ENCODE measurements at regions not wholly inside any gene's neighbourhood (a gene's known extent, or its start where the extent isn't known, plus 50 kb on each side); places are given as distances from the start of the nearest gene placed in this dataset.
"Not testable (repeated sequence)": the region's sequence is repeated elsewhere in the genome, so short reads cannot be mapped to it uniquely, and the experiment has no call there.

GRCh38 chr13:99733346-99733745 is 232.1 kb downstream of the TM9SF2 start:
- DNase-seq: no peak

DNA sequence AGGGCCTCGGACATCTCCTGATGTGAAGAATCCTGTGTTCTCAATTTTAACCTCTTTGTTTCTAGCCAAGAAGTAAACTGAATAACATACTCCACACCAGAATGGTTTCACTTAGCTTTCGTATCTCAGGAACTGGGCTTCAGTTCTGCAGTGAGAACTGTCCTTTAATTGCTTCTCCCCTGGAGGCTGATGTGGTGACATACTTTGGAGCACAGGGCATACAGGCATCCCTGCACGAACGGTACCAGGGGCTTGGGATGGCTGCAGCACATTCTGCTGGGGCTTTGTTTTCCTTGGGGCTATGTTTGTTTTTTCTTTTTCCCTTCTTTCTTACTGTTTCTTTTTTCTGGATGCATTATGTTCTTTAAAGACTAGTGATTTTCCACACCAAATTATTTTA is 230.5 kb downstream of the TM9SF2 start:
- DNase-seq: no peak

GRCh38 chr13:99730403-99730802 is 229.1 kb downstream of the TM9SF2 start:
- no peak for DNase-seq

- no peak for DNase-seq
Measured at GRCh38 chr13:99729745-99730144, 228.5 kb downstream of the TM9SF2 start.

- not testable (repeated sequence) for DNase-seq
Measured at GRCh38 chr13:99727651-99728050, 226.4 kb downstream of the TM9SF2 start.

DNA sequence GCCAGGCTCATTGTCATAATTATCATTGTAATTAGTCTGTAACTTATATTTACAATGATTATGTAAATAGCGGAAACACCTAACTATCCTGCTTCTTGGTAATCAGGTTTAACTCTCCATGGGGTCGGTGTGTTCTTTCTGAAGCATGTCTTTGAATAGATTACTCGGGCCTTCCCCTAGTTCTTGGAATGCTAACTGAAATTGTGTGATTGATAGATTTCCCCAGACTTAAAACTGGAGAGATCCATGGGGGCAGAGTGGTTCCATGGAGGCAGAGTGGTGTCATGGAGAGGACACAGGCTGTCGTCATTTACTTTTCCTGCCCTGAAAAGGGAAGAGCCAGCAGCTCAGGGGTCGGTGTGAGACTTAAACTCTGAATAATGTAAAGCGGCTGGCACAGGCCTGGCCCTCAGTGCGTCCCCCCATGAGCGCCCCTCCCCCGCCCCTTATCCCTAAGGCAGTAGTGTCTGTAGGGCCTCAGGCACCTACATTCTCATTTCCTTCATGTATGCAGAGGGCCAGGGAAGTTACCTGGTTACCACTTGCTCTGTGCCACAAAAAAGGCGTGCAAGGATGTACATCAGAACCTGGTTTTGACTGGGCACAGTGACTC is 225.1 kb downstream of the TM9SF2 start:
- DNase-seq: no peak

DNA sequence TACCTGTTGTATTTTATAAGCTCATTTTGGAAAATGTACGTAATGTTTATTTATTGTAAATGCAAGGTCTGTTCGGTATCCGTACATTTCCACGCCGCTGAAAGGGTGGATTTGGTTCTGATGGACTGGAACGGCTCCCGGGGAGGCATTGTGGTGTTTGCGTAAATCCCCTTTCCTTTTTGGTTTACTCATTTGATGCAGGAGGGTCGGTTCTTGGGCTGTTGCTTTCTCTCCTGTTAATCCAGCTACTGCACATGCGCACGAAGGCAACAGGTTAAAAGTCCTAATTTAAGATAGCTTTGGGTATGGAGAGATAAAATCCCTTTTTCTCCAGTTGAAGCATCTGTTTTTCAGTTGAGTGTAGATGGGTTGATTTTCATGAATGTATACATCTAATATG is 224.4 kb downstream of the TM9SF2 start:
- DNase-seq: no peak

- no peak for DNase-seq
Measured at GRCh38 chr13:99724633-99725517, 223.6 kb downstream of the TM9SF2 start.

GRCh38 chr13:99723878-99724277 is 222.6 kb downstream of the TM9SF2 start:
- DNase-seq: no peak

DNA sequence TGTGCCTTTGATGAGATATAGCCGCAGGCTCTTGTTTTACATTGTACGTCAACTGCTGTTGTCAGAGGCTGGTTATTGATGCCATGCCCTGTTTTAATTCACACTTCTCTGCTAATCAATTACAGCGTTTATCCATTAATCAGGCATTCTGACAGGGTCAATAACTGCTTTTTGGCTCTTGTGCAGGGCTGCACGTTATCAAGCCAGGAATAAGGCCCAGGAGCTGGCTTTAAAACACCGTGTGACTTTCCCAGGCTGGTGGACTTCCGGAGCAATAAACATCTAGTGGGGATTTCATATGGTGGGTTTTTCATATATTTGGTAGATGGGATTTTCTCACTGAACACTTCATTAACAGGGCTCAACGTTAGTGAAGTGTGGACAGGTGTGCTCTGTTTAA is 221.7 kb downstream of the TM9SF2 start:
- no peak for DNase-seq

DNA sequence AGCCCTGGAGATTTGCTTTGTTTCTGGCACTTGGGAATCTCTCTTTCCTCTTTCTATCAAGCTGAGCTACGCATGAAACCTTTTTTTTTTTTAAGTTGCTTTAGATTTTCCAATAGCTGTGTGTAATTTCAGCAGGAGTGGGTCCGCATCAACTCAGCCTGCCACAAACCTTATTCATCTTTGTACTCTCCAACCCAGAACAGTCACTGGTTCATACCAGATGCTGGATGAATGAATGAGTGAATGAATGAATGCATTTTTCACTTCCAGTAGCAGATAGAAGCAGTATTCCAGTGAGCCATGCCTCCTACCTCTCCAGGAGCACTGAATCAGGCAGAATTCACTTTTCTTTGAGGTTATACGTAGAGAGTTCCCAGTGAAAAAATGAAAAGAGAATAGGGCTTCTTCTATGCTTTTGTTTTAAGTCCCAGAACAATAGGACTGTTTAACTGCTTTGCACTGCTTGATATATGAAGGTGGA is 221.1 kb downstream of the TM9SF2 start:
- DNase-seq: no peak

DNA sequence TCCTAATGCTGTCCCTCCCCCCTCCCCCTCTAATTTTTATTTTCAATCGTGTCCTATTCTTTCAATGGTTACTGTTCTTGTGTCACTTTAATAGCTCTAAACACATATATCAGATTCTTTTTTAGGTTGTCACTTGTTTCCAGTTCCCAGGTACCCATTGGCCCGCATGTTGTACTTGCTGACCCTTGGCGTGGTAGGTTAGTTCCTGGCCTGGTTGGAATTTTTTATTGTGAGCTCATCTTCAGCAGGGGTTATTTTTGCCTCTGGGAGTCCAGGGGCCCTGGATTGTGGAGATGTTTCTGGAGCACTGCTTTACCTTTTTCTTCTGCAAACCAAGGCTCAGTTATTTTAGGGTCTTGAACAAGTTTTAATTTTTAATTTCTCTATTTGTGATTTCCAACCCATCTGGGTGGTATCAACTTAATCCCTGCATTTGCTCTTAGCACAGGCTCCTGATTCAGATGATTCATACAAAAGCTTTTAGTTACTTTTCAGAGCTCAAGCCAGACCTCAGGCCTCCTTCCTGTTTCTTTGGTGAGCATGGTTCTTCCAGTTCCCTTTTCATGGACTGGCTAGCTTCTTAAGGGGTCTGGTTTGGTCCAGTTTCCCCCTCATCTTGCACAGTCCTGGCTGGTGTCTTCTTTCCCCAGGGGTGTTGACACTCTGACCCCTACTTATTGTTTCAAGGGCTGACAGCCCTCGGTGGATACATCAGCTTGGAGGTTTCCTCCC is 220.5 kb downstream of the TM9SF2 start:
- DNase-seq: no peak

- no peak for DNase-seq
Measured at GRCh38 chr13:99717959-99718674, 216.8 kb downstream of the TM9SF2 start.

DNA sequence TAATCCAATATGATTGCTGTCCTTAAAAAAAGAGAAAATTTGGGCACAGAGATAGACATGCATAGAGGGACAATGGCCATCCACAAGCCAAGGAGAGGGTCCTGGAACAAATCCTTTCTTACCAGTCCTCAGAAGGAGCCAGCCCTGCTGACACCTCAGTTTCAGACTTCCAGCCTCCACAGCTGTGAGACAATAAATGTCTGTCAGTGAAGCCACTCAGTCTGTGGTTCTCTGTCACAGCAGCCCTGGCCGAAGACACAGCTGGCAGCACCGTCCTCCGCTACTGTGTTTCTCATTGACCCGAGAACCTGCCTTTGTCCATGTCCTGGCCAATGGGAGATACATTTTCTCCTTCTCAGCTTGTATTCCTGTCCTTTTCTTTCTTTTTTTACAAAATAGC is 207.9 kb downstream of the TM9SF2 start:
- DNase-seq: no peak

DNA sequence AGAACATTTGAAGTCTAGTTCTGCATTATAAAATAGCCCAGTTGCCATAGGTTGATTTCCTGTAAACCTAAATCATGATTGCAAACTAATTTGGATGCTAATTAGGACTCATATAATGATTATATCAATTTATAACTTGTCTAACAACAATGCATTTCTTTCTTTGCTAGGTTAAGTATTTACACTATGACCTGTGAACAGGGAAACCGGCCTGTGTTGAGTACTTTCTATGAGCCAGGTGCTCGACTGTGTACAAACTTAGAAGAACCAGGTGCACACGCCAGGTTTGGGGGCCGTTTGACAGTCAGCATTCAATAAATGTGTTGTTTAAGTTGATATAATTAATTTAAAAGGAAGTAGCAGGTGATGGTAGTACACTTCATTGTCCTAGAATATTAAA is 203.1 kb downstream of the TM9SF2 start:
- DNase-seq: no peak

DNA sequence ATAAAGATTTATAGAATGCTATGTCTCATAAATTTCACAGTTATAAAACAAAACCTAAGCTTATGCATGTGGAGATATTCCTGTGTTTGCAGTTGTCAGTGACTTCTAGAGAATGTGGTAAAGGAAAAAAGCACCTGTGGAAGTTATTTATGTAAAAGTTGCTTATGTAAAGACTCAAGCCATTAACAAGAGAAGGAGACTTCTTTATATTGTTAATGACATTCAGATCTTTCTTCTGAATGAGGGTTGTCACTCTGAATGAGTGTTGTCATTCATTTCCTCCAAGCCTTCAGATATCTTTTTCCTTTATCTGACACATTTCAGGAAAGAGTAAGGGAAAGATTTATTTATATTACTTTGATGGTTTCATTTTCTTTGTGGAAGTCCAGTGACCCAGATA is 202.6 kb downstream of the TM9SF2 start:
- no peak for DNase-seq

DNA sequence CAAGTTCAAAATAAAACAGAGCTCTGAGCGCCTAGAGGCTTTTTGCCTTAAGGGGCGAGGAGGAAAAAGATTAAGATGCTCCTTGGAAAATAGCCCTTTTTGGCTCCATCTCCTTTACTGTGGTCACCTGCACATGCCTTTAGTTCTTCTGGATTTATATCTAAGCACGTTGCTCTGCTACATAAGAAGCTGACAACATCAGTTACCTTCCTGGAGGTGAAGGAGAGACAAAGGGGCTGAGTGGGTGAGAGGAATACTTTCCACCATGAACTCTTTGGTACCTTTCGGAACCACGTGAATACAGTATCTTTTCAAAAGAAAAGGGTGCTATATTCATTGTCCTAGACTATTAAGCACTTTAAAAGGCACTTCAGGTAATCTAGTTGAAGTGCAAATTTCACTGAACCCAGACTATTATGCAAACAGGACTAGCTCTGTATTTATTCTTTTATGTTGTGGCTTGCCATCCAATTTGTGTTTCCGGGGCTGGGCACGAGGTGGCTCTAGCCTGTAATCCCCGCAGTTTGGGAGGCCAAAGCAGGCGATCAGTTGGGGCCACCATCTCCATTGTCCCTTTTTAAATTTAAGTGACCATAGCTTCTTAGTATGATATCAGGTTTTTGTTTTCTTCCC is 201.5 kb downstream of the TM9SF2 start:
- DNase-seq: no peak

GRCh38 chr13:99700468-99700867 is 199.2 kb downstream of the TM9SF2 start:
- DNase-seq: no peak

DNA sequence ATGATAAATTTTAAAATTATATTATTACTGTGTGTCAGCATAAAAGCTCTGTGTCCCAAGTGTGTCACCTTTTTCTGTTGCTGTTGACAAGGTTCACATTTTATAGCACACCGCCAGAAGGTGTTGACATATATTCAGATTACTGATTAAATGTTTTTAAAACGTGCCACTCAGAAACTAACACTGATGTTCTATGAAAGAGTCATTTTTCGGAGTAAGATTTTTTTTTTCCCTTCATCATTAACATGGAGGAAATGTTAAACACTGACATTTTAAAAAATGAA is 197.5 kb downstream of the TM9SF2 start:
- DNase-seq: no peak

GRCh38 chr13:99698010-99698815 is 196.9 kb downstream of the TM9SF2 start:
- DNase-seq: no peak

DNA sequence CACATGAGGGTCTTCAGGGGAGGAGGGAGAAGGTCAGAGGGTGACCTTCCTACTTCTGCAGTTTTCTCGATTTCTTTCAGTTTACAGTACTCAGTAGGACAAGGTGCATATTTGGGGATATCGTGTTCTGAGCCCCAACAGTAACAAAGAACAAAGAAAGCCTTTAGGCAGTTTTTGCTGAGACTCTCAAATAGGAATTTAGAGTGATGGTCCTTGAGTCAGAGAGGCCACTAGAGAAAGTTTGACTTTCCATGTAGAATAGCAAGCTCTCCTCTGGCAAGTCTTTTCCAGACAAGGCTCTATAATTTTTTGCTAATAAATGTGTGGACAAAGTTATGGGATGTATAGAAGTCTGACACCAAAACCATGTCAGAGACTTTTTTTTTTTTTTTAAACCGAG is 194.6 kb downstream of the TM9SF2 start:
- DNase-seq: no peak
